WTC11 (cell line): ENCODE measurements at regions not wholly inside any gene's neighbourhood (a gene's known extent, or its start where the extent isn't known, plus 50 kb on each side); places are given as distances from the start of the nearest gene placed in this dataset.

Experiments used
- CBFB ChIP-seq: sonication (generic); formaldehyde crosslinking; IDR thresholded peaks from 2 replicates; pipeline ENCODE4 v1.8.1; 2022; ENCODE audit warnings: mild to moderate bottlenecking, low read depth, missing genetic modification reagents
- CREM ChIP-seq: sonication (generic); formaldehyde crosslinking; IDR thresholded peaks from 2 replicates; pipeline ENCODE4 v1.8.1; 2022; ENCODE audit warnings: mild to moderate bottlenecking, missing genetic modification reagents, moderate library complexity
- CTCF ChIP-seq: fragments of 200-600 bp; IDR thresholded peaks from 2 replicates; pipeline ENCODE4 v1.8.0; 2022; ENCODE audit warnings: antibody characterized with exemption
- IRF2 ChIP-seq: sonication (generic); formaldehyde crosslinking; IDR thresholded peaks from 2 replicates; pipeline ENCODE4 v1.8.0; 2022; ENCODE audit warnings: low read depth, missing genetic modification reagents, borderline replicate concordance
- MAX ChIP-seq: sonication (generic); formaldehyde crosslinking; IDR thresholded peaks from 2 replicates; pipeline ENCODE4 v1.8.0; 2022; ENCODE audit warnings: mild to moderate bottlenecking, missing genetic modification reagents
- NR2C2 ChIP-seq: sonication (generic); formaldehyde crosslinking; IDR thresholded peaks from 2 replicates; pipeline ENCODE4 v1.8.0; 2022; ENCODE audit warnings: mild to moderate bottlenecking, missing genetic modification reagents
- PREB ChIP-seq: sonication (generic); formaldehyde crosslinking; IDR thresholded peaks from 2 replicates; pipeline ENCODE4 v1.8.1; 2022; ENCODE audit warnings: mild to moderate bottlenecking, missing genetic modification reagents, moderate library complexity, borderline replicate concordance
- TEAD4 ChIP-seq: sonication (generic); formaldehyde crosslinking; IDR thresholded peaks from 2 replicates; pipeline ENCODE4 v1.8.0; 2022; ENCODE audit warnings: mild to moderate bottlenecking, missing genetic modification reagents
- ZNF671 ChIP-seq: fragments of 250-450 bp; sonication (Bioruptor Pico); IDR thresholded peaks from 2 replicates; pipeline ENCODE4 v1.8.0; 2021; ENCODE audit warnings: mild to moderate bottlenecking
- TF ChIP-seq, protein P1 (sequence below): sonication (generic); formaldehyde crosslinking; IDR thresholded peaks from 2 replicates; pipeline ENCODE4 v1.8.1; 2023; ENCODE audit warnings: mild to moderate bottlenecking, missing genetic modification reagents, moderate library complexity
- TF ChIP-seq, protein P2 (sequence below): sonication (generic); formaldehyde crosslinking; IDR thresholded peaks from 2 replicates; pipeline ENCODE4 v1.8.0; 2022; ENCODE audit warnings: mild to moderate bottlenecking, missing genetic modification reagents
- TF ChIP-seq, protein P3 (sequence below): sonication (generic); formaldehyde crosslinking; conservative IDR thresholded peaks from 2 replicates; pipeline ENCODE4 v1.8.1; 2022; ENCODE audit warnings: mild to moderate bottlenecking, missing genetic modification reagents

DNA sequence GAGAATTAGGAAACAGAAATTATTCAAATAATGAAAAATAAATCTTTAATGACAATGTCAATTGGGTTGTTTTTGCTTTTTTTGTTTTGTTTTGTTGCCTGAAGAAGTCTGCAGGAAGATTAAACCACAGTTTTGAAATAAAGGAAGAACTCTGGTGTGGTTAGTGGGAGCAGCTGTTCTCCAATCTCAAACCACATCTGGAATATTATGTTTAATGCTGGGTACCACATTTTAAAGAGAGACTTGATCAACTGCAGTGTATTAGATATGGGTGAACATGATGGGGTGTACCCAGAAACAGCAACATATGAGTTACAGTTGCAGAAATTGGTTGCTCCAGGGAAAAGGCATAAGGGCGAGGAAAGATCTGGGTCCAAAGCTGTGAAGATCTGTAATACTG lies 171.2 kb upstream of the RPL34 start:
- TF ChIP-seq CTCF (no peak), TEAD4 (CRISPR knock-in tag) (no peak), IRF2 (CRISPR knock-in tag) (no peak), PREB (no peak), ZNF671 (CRISPR knock-in tag) (no peak), MAX (CRISPR knock-in tag) (no peak), NR2C2 (CRISPR knock-in tag) (no peak), CREM (CRISPR knock-in tag) (no peak), CBFB (no peak)
- TF ChIP-seq, protein P1, sequence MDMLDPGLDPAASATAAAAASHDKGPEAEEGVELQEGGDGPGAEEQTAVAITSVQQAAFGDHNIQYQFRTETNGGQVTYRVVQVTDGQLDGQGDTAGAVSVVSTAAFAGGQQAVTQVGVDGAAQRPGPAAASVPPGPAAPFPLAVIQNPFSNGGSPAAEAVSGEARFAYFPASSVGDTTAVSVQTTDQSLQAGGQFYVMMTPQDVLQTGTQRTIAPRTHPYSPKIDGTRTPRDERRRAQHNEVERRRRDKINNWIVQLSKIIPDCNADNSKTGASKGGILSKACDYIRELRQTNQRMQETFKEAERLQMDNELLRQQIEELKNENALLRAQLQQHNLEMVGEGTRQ (CRISPR knock-in tag) = no peak
- TF ChIP-seq, protein P2, sequence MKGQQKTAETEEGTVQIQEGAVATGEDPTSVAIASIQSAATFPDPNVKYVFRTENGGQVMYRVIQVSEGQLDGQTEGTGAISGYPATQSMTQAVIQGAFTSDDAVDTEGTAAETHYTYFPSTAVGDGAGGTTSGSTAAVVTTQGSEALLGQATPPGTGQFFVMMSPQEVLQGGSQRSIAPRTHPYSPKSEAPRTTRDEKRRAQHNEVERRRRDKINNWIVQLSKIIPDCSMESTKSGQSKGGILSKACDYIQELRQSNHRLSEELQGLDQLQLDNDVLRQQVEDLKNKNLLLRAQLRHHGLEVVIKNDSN = no peak
- TF ChIP-seq, protein P3, sequence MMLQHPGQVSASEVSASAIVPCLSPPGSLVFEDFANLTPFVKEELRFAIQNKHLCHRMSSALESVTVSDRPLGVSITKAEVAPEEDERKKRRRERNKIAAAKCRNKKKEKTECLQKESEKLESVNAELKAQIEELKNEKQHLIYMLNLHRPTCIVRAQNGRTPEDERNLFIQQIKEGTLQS = no peak
